Caco-2 (cell line): ENCODE measurements at regions not wholly inside any gene's neighbourhood (a gene's known extent, or its start where the extent isn't known, plus 50 kb on each side); places are given as distances from the start of the nearest gene placed in this dataset.

ENCODE experiments used
- BruUV-seq: library from RNA; stranded (reverse); fragments of 400-500 nt; replicated peaks from 2 replicates; lab custom pipeline; 2021; lab: Mats Ljungman, UMichigan
- CTCF ChIA-PET: fragments of 300-600 bp; sonication (Branson Sonifier 250); formaldehyde crosslinking; loops from one replicate; lab custom pipeline; 2022; ENCODE audit warnings: antibody characterized with exemption; lab: Charles Lee
- POLR2A ChIA-PET: fragments of 300-600 bp; sonication (Branson Sonifier 250); formaldehyde crosslinking; loops from one replicate; lab custom pipeline; 2022; ENCODE audit warnings: antibody characterized with exemption; lab: Charles Lee
- DNase-seq, 2 experiments: peaks; one replicate each; pipeline versions ENCODE4 v3.0.0 to v3.0.0-alpha.2; 2020 to 2022
- H3K27me3 ChIP-seq: replicated peaks from 2 replicates; pipeline ENCODE4 v1.6.0; 2011; ENCODE audit warnings: low read length; ENCODE audit not compliant: control insufficient read depth, insufficient read depth
- H3K36me3 ChIP-seq: 2 replicates; pipeline ENCODE4 v1.5.1; 2011; ENCODE audit warnings: low read length; ENCODE audit not compliant: control insufficient read depth, insufficient read depth
- H3K4me1 ChIP-seq: fragments of 250-450 bp; sonication (Bioruptor Pico); 2 replicates; pipeline ENCODE4 v1.5.1; 2020; ENCODE audit warnings: mild to moderate bottlenecking
- H3K4me3 ChIP-seq: 2 replicates; pipeline ENCODE4 v1.5.1; 2011; ENCODE audit warnings: low read depth, mild to moderate bottlenecking, control low read depth, low read length
- H3K9me3 ChIP-seq: fragments of 250-450 bp; sonication (Bioruptor Pico); 2 replicates; pipeline ENCODE4 v1.5.1; 2020; ENCODE audit warnings: mild to moderate bottlenecking, moderate library complexity
- H3K27ac Mint-ChIP-seq: one replicate; pipeline ENCODE4 v1.8.0; 2022; ENCODE audit warnings: mixed read lengths; ENCODE audit not compliant: unreplicated experiment
- H3K27me3 Mint-ChIP-seq: one replicate; pipeline ENCODE4 v1.8.0; 2022; ENCODE audit warnings: mixed read lengths; ENCODE audit not compliant: insufficient read depth, unreplicated experiment
- H3K36me3 Mint-ChIP-seq: one replicate; pipeline ENCODE4 v1.8.0; 2022; ENCODE audit warnings: mild to moderate bottlenecking, mixed read lengths; ENCODE audit not compliant: insufficient read depth, unreplicated experiment
- H3K4me1 Mint-ChIP-seq: one replicate; pipeline ENCODE4 v1.8.0; 2022; ENCODE audit warnings: low read depth, mixed read lengths; ENCODE audit not compliant: unreplicated experiment
- H3K4me3 Mint-ChIP-seq: one replicate; pipeline ENCODE4 v1.8.0; 2022; ENCODE audit warnings: mild to moderate bottlenecking, moderate library complexity, mixed read lengths; ENCODE audit not compliant: unreplicated experiment
- H3K9me3 Mint-ChIP-seq: one replicate; pipeline ENCODE4 v1.8.0; 2022; ENCODE audit warnings: mixed read lengths; ENCODE audit not compliant: unreplicated experiment
- intact Hi-C: fragments of 100-400 bp; cut with micrococcal nuclease; formaldehyde crosslinking; loops from one replicate; pipeline ENCODE4 v1.10.0; 2022; ENCODE audit not compliant: unreplicated experiment
- TF ChIP-seq, protein P1 (sequence below), 2 experiments: fragments of 200-600 bp in 1 of 2; IDR thresholded peaks; 1 replicate in 1 of 2; 2 replicates in 1 of 2; pipeline versions ENCODE4 v1.5.1 to v1.8.0; 2011 to 2022; ENCODE audit warnings: antibody characterized with exemption in 1 of 2, control low read depth in 1 of 2, inconsistent platforms in 1 of 2, low read depth in 1 of 2, low read length in 1 of 2, mild to moderate bottlenecking in 1 of 2, moderate library complexity in 1 of 2; ENCODE audit not compliant: insufficient read depth in 1 of 2, severe bottlenecking in 1 of 2, unreplicated experiment in 1 of 2

DNA sequence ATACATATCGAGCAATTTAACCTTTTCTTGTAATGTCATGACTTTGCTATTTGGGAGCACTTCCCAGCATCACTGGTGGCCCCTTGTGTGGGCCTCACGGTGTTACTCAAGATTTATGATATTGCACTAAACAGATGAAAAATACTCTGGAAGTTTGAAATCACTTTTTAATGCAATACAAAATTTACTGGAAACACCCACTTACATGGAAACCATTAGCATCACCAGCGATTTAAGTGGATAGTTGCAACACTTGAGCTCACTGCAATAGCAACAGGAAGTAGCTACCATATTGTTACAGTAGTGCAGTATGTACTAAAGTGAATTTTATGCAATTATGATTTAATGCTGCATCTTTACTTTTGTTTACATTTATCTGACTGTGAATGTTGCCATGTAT lies 184.4 kb downstream of the MDFIC start:
- Mint-ChIP-seq H3K4me3 (no peak overlapping the region), H3K27me3 (no peaks in the 10 kb centered on the region), H3K9me3 (no peaks in the 10 kb centered on the region), H3K36me3 (no peaks in the 10 kb centered on the region), H3K4me1 (no peaks in the 10 kb centered on the region), H3K27ac (no peak overlapping the region)
- intact Hi-C loops = no loop called here
- BruUV-seq = no TSS peak
- POLR2A ChIA-PET = no interaction called here
- no peak overlapping the region for H3K4me3 ChIP-seq
- H3K27me3 ChIP-seq = no peaks in the 10 kb centered on the region
- DNase-seq = no peak
- H3K9me3 ChIP-seq = no peaks in the 10 kb centered on the region
- H3K36me3 ChIP-seq = no peaks in the 10 kb centered on the region
- CTCF ChIA-PET = no interaction called here
- no peaks in the 10 kb centered on the region for H3K4me1 ChIP-seq
- TF ChIP-seq, protein P1, sequence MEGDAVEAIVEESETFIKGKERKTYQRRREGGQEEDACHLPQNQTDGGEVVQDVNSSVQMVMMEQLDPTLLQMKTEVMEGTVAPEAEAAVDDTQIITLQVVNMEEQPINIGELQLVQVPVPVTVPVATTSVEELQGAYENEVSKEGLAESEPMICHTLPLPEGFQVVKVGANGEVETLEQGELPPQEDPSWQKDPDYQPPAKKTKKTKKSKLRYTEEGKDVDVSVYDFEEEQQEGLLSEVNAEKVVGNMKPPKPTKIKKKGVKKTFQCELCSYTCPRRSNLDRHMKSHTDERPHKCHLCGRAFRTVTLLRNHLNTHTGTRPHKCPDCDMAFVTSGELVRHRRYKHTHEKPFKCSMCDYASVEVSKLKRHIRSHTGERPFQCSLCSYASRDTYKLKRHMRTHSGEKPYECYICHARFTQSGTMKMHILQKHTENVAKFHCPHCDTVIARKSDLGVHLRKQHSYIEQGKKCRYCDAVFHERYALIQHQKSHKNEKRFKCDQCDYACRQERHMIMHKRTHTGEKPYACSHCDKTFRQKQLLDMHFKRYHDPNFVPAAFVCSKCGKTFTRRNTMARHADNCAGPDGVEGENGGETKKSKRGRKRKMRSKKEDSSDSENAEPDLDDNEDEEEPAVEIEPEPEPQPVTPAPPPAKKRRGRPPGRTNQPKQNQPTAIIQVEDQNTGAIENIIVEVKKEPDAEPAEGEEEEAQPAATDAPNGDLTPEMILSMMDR (IDR thresholded peaks at IDR 0.05; ENCODE audit: insufficient read depth in 1 of 2, low read depth in 1 of 2, low read length in 1 of 2, severe bottlenecking in 1 of 2, unreplicated experiment in 1 of 2) = no peak

DNA sequence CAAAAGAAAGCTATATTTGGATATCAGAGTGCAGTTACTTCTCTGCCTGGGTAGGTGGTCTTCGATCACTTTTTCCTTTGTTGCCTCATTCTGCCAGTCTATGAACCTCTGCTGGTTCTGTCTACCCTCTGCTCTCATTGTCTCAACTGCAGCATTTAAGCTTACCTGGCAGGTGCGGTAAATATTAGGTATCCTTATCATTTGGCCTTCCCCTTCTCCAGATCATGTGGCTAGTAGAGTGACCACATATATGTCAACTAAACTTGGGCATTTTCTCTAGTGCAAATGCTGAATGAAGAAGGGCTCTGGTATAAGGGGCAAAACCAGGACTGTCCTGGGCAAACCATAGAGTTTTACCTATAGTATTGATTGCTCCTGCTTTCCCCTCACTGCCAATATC lies 180.8 kb downstream of the MDFIC start:
- intact Hi-C loops = no loop called here
- Histone ChIP-seq H3K9me3 (no peaks in the 10 kb centered on the region), H3K4me3 (no peak overlapping the region), H3K27me3 (no peaks in the 10 kb centered on the region), H3K4me1 (no peaks in the 10 kb centered on the region; the same call in none of the 2 replicates), H3K36me3 (no peaks in the 10 kb centered on the region)
- POLR2A ChIA-PET = no interaction called here
- Mint-ChIP-seq H3K27ac (no peak overlapping the region), H3K9me3 (no peaks in the 10 kb centered on the region), H3K4me3 (no peak overlapping the region), H3K36me3 (no peaks in the 10 kb centered on the region), H3K4me1 (peaks cover 6% of the 10 kb centered on the region), H3K27me3 (no peaks in the 10 kb centered on the region)
- no TSS peak for BruUV-seq
- CTCF ChIA-PET = no interaction called here
- TF ChIP-seq, protein P1 (IDR thresholded peaks at IDR 0.05; ENCODE audit: insufficient read depth in 1 of 2, low read depth in 1 of 2, low read length in 1 of 2, severe bottlenecking in 1 of 2, unreplicated experiment in 1 of 2) = no peak
- no peak for DNase-seq

DNA sequence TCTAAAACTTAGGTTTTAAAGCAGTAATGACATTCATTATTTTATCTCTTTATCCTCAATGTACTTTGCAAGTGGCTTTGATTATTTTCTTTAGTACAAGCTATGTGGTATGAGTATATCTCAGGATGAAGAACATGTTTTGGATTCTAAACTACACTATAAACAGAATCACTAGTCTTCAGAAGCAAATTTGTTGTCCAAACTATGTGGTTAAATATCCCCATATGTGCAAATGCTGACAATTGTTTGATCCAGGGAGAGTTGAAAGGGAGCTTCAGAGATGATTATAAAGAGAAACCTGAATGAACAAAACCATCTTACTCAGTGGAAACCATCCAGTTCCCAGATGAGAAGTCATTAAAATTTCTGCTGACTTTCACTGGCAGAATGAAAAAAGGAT lies 179.3 kb downstream of the MDFIC start:
- POLR2A ChIA-PET = no interaction called here
- CTCF ChIA-PET = no interaction called here
- TF ChIP-seq, protein P1 (IDR thresholded peaks at IDR 0.05; ENCODE audit: insufficient read depth in 1 of 2, low read depth in 1 of 2, low read length in 1 of 2, severe bottlenecking in 1 of 2, unreplicated experiment in 1 of 2) = no peak
- no peak for DNase-seq
- Mint-ChIP-seq H3K4me1 (peaks cover 6% of the 10 kb centered on the region), H3K4me3 (no peak overlapping the region), H3K27ac (no peak overlapping the region), H3K9me3 (no peaks in the 10 kb centered on the region), H3K27me3 (no peaks in the 10 kb centered on the region), H3K36me3 (no peaks in the 10 kb centered on the region)
- intact Hi-C loops = no loop called here
- Histone ChIP-seq H3K9me3 (no peaks in the 10 kb centered on the region), H3K27me3 (no peaks in the 10 kb centered on the region), H3K4me3 (no peak overlapping the region), H3K4me1 (no peaks in the 10 kb centered on the region; the same call in none of the 2 replicates), H3K36me3 (no peaks in the 10 kb centered on the region)
- BruUV-seq = no TSS peak
